Glomerular endothelial cell (primary cell): ENCODE measurements at regions not wholly inside any gene's neighbourhood (a gene's known extent, or its start where the extent isn't known, plus 50 kb on each side); places are given as distances from the start of the nearest gene placed in this dataset.

ENCODE experiments used
- DNase-seq: peaks from one replicate; pipeline ENCODE4 v3.0.0-alpha.2; 2011; ENCODE audit warnings: low read depth, low spot score; ENCODE audit errors: extremely low read depth

DNA sequence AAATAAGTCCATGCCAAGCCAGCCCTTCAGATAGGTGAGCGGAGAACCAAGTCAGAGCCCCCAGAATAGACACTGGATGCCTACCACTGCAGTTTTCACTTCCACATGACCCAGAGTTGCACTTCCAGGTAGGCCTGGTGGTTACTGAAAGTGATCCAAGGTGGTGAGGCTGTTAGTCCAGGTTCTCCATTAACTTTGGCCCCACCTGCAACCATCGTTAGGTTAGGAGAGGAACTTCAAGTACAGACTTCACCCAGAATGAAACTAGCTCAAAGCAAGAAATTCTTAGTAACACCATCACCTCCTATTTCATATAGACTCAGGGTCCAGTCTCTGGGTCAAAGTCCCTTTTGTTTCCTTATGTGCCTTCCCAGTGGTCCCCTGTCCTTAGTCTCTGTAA is 293.1 kb upstream of the ID2 start:
- no peak for DNase-seq

DNA sequence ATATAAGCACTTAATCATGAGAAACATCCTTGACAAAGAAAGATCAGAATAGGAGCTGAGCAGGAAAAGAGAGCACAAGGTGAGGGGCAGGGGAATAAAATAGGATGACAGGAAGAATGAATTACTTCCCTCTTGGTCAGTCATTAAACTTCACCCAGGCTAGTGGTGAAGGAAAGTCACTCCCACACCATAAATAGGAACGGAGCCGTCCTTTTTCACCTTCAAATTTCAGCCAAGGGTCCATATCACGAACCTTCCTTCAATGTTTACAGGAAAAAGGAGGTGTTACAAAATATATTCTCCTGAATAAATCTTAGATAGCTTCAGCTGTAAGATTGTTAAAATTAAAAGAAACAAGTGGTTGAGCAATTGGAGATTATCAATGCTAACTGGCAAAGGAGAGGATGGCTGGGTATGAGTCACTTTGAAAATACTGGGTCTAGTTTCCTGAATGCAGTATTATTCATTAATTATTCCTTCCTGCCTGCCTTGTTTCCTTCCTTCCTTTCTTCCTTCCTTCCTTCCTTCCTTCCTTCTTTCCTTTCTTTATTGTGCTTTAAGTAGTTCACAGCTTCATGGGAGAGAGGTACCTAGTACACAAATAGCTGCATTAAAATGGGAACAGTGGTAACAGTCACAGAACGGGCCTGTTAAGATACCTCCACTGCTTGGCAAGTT is 292.3 kb upstream of the ID2 start:
- DNase-seq = no peak

DNA sequence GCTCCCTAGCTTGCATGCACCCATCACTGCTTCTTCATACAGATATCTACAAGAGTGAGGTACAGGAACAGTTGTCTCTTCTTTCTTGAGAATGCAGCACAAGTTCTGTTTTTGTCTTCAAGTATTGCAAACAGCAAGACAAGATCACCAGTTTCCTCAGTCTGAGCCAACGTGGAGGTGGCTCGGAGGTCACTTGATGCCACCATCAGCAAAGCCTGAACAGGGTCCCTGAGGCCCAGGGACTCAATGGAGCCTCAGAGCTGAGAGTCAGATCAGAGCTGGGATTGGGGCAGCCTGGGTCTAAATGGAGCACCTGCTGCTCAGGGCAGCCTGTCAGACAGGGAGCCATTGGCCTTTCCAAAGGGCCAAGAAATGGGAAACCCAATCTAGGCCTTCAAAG is 290.7 kb upstream of the ID2 start:
- DNase-seq = no peak

DNA sequence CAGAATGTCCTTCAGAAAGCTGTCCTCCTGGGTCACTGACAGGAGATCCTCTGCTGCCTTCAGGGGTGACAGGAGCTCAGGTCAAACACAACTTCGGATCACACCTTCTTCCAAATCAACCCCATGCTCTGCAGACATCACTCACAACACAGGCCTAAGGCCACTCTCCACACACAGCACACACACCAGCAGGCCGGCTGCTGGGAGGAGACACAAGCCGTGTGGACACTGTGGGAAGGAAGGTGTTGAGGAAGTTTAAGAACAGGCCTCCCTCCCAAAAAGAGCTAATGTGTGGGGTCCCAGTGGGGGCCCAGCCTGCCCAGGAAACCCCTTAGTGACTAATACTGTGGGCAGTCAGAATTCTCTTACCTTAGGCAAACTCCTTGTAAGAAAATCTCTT is 290.3 kb upstream of the ID2 start:
- DNase-seq = no peak

DNA sequence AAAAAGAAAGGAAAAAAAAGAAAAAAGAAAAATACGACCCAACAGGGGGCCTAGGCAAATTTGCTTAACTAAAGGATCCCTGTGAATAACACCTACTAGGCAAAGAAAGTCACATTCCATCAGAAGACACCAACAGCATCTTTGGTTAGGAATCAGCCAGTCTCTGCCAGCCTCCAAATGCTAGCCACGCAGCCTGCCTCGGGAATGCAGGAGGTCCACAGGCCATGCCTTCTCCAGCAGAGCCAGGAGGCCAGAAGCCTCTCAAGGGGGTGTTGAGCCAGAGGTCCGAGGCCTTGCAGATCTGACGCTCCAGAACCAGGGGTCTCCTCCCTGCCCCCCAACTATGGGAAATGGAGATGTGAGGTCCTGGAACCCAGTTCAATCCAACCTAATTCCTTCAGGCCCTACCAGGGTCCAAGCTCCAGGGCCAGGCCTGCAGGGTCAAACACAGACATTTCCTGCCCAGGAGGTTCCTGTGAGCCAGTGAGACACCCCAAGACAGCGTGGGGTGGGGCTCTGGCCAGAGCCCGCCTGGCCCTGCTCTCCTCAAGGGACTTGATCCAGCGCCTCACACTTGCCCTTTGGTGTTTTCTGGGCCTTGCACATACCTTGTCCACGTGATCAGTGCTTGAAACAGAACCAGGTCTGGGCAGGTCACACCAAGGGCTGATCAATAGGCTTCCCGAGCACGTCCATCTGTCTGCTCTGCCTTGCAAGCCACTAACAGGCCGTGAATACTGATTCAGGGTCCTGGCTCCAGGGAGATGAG is 289.6 kb upstream of the ID2 start:
- no peak for DNase-seq

DNA sequence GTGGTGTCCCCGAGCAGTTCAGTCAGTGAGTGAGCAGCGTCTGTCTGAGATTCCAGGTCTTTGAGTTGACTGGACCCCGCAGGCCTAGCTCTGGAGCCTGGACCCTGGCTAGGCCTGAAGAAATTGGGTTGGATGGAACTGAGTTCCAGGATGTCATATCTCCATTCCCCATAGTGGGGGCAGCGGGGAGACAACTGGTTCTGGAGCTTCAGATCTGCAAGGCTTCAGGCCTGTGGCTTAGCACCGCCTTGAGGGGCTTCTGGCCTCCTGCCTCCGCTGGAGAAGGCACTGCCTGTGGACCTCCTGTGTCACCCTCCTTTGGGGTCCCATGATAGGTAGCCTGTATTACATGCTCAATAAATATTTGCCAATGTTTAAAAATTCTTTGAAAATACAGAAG is 288.4 kb upstream of the ID2 start:
- no peak for DNase-seq

DNA sequence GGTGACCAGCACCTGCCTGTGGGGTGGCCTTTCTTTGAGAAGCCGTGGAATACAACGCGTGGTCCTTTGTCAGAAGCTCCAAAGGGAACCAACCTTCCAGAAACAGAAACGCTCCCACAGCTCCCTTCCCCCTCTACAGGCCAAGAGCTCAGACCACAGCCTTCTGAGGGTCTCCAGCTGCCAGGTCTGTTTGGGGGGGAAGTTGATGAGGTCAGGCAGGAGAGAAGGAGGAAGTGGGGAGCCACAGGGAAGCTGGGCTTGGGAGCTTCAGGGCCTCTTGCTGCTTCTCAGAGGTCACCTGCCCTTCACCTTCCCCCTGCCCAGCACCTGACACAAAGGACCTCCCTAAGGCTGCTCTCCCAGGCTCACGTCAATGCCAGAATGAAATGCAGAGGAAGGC is 287.7 kb upstream of the ID2 start:
- no peak for DNase-seq

DNA sequence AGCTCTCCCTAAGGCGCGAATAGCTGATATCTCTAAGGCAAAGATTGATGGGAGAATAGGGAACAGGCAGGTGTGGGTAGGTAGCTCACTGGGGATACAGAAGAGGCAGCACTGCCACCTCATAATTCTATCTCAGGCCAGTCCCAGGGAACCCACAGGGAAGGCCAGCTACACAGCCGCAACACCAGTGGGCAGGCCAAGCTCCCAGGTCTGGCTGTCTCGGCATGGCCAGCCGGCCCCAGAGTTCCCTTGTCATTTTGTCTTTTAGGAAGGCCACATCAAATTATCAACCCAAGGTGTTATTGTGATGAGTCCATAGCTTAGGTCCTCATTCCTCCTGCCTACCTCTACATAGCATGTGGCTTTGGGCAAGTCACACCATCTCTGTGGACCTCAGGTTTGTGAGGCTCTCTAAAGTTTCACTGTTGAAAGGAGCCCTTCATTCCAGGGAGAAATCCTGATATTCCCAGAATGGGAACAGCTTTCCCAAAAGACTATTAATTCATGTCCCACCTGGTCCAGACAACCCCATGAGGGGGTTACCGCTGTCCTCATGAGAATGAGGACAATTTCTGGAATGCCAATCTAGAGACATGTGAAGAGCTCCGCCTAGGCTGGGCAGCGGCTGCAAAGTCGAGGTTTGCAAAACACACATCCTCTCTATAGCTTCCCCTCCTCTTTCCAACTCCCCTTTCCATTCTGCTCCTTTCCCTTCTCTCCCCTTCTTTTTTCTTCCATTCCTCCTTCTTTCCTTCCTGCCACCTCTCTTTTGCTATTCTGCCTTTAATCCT is 287.1 kb upstream of the ID2 start:
- no peak for DNase-seq

DNA sequence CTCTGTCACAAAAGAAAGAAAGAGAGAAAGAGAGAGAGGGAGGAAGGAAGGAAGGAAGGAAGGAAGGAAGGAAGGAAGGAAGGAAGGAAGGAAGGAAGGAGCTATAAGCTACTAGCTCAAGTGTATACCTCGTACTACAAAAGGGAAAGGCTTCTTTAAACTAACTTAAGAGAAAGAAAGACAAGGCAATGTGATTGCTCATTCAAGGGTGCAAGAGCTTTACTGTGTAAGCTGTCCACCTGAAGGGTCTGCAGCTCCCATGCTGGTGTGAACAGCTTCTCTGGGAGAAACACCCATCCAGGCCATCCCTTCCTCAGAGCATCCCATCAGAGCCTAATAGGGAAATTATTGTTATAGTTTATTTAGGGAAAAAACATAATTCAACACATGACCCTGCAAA is 286.1 kb upstream of the ID2 start:
- DNase-seq = no peak

DNA sequence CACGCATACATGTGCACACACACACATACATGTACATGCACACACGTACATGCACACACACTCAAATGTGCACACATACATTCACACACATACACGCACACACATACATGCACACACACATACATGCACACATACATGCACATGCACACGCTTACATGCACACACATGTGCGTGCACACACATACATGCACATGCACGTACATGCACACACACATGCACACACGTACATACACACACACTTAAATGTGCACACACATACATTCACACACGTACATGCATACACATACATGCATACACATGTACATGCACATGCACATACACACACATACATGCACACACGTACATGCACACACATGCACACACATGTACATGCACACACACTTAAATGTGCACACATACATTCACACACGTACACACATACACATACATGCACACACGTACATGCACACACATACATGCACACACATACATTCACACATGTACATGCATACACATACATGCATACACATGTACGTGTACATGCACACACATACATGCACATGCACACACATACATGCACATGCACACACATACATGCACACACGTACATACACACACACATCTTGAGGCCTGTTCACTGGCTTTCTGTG is 283.7 kb upstream of the ID2 start:
- no peak for DNase-seq

DNA sequence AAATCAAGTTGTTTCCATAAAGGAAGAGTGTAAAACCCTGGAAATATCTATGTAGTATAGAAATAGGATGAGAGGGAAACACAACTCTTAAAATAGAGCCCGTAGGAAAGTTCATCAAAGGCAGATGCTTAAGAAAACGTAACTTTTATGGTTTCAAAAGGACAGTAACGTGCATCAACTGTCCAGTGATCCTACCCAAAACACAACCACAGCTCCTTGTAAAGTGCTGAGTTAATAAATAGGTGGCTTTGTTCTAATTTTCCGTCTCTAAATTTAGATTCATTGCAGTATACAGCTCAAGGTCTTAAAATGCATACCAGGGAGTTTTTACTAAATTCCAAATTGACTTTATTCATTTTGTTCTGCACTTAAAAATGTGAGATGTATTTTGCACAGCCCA is 282.1 kb upstream of the ID2 start:
- DNase-seq = no peak

DNA sequence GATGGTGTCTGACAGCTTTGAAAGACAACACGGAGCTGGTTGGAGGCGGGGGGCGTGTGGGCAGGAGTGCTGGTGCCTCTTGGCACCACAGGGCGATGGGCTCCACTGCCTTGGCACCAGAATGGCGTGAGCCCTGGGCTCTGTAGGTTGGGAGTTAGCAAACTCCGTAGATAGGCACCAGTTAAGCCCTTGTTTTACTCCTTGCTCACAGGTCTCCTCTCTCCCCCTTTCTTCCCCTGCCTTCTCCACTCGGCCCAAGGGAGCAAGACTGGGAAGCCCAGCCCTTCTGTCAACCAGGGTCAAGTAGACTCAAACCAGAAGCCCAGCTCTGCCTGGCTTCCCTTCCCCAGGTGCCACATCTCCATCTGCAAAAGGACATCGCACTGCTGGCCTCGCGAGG is 281.7 kb upstream of the ID2 start:
- no peak for DNase-seq

DNA sequence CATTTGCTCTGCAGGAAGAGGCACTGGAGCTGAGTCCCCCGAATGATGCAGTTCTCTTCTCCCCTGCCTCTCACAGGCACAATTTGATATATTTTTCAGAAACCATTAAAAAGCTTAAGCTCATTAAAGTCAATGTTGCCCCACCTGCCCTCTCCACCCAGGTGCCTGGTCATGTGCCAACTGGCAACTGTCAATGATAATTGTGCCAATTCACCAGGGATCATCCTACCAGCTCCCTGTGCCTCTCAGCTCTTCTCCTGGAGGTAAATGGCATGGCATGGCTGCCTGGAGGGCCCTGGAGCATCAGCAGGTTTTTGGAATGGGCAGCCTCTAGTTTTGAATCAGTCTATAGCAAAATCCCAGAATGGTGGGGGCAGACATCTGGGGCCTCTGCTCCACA is 279.6 kb upstream of the ID2 start:
- no peak for DNase-seq

DNA sequence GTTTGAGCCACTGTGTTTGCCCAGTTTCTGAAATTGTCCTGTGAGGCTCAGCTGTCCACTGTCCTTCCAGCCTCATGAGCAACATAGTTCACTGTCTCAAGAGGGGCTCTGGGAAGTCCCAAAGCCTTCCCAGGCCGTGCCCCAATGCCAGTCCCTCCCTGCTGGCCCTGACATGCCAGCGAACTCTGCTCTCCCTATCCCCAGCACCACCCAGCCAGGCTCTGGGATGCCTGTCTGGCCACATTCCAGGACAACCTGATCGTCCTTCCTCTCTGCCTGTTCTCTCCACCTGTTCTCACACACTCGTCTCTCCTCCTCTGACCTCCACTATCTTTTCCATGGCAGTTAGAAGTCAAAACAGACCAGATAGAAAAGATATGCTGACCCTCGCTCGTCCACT is 278.0 kb upstream of the ID2 start:
- DNase-seq = no peak

DNA sequence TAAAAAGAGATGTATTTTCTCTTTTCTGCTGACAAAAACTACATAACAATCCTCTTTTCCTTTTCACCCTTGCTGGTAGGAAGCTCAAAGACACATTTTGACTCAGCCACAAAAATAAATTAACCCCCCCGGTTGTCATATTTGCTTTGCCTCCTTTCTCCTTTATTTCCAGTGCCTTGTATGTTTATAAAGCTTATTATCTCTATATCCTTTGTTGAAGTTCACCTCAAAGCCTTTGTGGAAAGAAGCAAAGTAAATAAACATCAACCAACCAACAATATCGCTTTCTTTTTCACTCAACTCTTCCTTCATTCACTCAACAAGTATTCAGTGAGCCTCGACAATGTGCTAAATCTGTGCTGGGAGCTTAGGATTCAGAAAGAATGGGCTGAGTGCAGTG is 276.5 kb upstream of the ID2 start:
- DNase-seq = no peak

DNA sequence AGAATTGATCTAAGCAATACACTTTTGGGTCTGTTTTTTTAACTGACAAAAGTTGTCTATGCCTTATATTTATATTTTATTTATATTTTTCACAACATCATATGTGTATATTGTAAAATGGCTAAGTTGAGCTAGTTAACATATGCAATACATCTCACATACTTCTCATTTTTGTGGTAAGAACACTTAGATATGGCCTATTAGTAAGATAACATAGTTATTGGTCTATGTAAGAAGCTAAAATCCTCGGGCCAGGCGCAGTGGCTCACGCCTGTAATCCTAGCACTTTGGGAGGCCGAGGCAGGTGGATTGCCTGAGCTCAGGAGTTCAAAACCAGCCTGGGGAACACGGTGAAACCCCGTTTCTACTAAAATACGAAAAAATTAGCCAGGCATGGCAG is 275.6 kb upstream of the ID2 start:
- DNase-seq = no peak

DNA sequence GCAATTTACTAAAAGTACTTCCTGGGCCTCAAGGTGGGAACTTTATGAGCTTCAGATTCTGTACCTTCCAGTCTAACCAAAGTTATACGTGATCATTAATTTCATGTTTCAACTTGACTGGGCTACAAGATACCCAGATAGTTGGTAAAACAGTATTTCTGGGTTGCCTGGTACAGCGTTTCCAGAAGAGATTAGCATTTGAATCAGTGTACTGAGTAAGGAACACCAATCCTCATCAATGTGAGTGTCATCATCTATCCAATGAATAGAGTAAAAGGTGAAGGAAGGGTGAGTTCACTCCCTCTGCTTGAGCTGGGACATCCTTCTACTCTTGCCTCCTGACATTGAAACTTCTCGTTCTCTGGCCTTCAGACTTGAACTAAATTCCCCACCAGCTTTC is 274.5 kb upstream of the ID2 start:
- DNase-seq = no peak

DNA sequence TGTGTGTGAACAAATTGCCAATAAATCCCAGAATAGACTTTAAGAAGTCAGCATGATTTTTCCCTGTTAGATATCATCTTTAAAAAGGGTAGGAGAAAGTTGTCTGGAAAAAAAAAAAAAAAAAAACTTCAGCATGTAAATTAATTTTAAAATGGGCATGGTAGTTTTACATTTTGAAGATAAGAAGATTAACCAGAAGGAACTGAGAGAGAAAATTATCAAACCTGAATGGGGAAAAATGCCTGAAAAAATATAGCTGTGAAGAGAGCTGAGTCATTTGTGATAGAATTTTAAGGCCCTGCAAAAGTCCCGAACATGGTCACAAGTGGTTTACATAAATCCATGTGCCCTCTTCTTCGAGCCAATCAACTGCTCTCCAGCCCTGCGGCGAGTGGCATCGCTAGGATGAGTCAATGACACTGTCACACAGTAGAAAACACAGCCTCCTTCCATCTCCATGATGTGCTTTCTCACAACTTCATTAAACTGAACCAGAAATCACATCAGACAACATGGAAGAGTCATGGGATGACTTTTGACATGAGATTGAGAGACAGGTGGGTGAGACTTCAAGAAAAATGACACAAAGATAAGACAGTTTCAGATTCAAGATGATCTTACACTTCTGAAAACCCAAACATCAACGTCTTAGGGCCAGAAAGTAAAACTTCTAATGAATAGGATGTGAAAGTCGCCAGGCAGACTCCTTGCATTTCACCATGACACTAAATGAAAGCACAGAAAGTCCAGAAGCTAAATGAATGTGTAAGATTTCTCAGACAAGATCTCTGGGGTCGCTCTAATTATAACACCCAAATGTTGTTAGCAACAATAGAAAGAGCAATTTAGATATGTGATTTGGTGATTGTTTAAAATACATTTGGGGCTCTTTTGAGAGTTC is 273.0 kb upstream of the ID2 start:
- no peak for DNase-seq

DNA sequence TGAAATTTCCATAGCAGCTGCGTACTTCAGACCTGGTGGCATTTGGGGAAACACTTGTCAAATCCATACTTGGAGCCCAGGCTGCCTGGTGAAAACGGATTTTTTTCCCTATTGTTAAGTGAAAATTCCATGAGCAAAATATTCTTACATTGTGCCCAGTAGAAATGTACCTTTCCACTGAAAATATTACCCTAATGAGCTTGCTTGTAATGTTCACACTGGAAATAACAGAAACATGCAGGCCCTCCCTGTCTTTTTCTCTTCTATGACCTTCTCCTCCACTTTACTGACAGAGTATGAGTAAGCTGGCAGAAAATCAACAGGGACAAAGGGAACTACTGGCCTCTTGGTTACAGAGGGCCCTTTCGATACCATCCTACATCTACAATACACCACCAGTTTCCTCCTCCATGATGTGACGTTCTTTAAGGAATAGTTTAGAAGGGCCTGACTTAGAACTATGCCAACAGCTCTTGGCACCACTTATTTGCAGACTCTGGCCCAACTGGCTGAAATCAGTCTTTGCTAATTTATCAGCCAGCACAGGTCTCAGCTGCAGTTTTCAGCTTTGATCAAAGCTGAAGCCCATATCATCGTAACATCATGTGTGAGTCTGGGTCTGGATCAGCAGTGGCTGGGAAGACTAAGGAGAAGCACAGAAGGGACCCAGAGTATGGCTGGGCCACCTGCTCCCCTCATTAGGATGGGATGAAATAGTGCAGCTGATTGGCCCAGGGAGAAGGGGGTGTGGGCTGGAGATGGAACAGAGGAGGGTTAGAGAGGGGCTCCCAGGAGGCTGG is 272.2 kb upstream of the ID2 start:
- DNase-seq = no peak

DNA sequence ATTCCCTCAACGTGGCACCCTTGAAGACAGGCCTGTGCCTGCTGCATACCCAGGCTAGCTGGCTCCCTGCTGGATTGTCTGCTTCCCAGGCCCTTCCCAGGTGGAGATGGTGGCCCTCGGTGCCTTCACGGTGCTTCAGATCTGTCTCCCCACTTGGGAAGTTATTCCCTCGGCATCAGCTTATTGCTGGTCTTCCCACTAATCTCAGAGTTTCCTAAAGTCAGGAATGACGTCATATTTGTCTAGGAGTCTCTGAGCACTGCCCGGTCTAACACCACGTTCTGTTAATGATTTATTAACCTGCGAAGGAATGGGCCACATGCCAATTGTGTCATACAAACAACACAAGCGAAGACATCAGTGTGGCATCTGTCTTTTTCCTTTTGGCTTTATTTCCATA is 269.8 kb upstream of the ID2 start:
- no peak for DNase-seq
